ENCODE measurements at regions not wholly inside any gene's neighbourhood (a gene's known extent, or its start where the extent isn't known, plus 50 kb on each side); places are given as distances from the start of the nearest gene placed in this dataset.
"Not testable (repeated sequence)": the region's sequence is repeated elsewhere in the genome, so short reads cannot be mapped to it uniquely, and the experiment has no call there.

DNA sequence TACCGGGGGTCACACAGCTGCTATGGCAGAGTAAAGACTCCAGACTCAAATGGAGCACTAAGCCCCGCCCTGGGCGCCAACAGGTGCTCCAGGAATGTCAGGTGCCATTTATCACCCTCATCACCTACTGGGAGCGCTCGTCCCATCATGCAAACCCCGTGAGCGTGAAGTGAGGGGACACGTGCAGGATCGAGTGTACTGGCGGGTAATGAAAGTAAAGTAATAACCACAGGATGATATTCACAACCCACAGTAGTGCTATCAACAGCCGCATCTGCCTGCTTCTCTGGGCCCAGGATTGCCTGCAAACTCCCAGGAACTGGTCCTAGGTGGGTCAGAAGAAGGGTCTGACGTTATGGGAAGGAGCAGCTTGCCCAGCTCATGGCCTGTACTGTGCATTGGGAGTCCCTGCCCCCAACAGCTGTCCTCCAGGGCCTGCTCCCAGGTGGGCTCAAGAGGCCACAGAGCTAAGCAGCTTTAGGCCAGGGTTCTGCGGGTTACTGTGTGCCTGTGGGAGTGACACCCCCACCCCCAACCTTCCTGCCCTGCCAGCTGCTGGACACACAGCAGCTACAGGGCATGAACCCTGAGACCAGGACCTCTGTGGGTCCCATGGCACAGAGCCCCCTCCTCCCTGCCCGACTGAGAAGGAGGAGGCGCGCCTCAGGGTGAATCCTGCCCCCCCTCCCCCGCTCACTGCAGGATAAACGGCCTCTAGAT, 120.5 kb upstream of the SULF2 start:
- no peak for DNase-seq

DNA sequence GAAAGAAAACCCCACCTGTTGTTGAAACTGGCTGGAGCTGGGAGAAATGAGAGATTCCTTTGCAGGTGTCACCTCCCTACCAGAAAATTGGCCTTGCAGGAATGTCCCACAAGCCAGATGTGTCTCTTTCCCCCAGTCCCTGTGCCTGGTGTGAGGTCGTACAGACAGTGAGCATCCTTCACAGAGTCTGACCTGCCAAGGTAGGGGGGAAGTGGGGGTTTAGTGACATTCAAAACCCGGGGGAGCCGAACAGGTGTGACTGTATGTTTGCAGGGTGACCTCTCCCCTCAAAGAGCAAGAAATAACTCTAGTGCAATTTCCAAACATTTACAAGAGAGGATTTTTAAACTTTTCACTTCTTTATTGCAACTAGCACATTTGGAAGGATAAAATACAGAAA, 117.7 kb upstream of the SULF2 start:
- DNase-seq, result not testable (repeated sequence)

DNA sequence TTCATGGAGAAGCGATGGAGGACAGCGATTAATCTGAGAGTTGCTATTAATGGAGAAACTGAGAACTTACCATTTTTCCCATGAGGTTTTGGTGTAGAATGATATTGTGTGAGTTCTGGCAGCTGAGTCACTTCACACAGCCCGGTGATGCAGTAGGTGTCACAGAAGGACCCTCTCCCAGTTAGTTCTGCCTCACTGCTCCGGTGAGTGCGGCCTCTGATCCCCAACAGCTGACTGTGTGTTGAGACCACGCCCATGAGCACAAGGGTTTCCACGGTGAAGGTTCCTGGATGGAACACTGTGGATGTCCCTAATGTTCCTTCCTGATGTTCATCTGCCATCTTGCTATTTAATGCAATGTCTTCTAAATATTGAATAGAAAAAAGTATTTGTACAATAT, 114.0 kb upstream of the SULF2 start:
- DNase-seq, result not testable (repeated sequence)

DNA sequence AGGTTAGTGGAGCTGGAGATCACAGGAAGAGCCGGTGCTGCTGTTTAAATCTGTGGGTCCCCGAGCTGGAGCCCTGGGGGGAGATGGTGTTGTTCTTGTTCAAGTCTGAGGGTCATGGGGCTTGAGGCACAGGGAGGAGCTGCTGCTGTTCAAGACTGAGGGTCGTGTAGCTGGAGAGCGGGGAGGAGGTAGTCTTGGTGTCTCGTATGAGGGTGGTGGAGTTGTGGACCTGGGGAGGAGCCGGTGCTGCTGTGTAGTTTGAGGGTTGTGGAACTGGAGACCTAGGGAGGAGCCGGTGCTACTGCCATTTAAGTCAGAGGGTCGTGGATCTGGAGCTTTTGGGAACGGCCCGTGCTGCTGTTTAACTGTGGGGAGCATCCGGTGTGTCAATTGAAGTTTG, 112.2 kb upstream of the SULF2 start:
- no peak for DNase-seq

DNA sequence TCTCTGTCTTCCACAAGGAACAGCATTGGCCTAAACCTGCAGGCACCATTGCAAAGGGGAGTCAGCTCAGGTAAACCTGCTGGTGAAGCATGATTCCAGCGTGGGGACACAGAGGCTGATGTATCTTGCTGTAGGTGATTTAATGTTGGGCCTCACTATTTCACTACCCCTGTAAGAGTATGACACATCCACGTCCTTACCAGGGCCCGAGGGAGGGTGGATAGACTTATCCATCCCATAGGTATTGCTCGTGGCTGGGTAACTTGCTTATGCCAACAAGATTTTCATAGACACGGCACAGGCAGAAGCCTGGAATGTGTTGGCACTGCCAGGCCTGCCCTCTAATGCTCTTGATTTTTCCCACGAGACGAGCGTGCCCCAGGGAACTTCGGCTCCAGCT, 107.4 kb upstream of the SULF2 start:
- DNase-seq, result not testable (repeated sequence)

DNA sequence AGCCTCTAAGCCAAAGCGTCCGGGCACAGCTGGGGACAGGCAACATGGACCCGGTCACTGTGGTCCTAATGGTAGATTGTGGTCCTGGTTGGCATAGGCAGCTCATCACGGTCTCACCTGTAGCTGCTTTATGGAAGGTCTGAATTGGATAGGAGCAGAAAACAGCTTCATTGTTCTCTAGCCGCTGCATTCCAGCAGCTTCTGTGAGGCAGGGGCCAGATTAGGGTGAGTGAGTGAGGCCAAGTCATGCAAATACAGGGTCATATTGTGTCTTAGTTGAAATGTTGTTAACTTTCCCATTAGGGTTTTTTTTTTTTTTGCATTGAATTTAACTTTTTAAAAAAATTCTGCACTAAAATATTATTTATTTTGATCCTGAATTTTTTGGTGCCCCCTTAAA, 105.4 kb upstream of the SULF2 start:
- DNase-seq, result not testable (repeated sequence)

DNA sequence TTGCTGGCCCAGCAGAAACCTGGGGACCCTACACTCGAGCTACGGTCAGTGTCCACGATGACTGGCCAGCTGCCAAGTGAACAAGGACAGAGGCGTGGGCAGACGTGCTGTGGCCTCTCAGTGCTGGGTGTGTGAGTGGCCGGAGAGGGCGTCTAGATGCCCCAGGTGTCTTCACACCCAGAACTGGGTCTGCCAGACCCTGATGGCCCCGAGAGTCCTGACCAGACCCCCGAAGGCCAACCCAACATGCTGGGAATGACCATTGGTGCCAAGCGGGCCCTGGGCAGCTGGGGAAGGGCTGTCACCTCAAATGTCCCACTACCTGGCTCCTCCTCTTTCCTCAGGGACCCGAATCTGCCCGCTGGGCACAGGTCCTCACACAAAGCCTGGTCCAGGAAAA, 104.5 kb upstream of the SULF2 start:
- not testable (repeated sequence) for DNase-seq

DNA sequence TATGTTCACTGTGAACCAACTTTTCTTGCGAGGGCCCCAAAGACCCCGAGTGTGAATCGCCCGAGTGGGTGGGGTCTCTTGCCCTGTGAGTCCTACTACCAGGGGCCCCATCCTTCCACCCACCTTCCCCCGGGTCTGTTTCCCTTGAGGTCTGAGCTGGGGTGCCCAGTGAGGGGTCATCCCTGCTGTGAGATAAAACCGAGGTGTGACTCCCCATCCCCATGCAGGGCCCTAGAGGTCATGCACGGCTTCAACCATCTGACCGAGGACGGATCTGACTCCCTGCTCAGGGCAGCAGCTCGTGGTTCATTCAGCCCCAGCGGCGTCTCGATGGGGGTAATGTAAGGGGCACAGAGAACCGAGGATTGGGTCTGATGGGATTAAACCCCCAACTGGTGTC, 103.1 kb upstream of the SULF2 start:
- no peak for DNase-seq

DNA sequence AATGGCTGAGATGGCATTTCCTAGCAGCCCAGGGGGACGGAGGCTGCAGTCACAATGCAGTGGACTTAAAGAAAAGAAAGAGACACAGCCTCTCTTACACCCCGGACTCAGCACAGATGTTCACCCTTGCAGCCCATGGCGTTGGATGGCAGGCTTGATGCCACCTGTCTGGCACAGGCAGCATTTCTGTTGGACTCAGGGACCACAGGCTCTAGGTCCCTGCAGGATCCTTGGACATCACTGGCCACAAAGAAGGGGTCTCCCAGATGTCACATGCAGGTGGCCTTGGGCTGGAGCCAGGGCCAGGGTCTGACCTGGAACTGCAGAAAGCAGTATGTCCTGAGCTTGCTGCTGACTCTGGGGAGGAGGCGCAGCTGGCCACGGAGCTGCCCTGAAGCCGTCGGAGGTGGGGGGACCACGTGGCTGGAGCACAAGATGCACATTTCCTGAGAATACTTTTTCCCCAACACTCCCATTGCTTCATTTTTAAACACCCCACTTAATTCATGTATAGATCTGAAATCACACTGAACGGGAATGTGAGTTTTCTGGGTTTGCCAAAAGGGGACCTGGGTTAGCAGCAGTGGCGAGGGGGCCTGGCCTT, 102.3 kb upstream of the SULF2 start:
- no peak for DNase-seq

DNA sequence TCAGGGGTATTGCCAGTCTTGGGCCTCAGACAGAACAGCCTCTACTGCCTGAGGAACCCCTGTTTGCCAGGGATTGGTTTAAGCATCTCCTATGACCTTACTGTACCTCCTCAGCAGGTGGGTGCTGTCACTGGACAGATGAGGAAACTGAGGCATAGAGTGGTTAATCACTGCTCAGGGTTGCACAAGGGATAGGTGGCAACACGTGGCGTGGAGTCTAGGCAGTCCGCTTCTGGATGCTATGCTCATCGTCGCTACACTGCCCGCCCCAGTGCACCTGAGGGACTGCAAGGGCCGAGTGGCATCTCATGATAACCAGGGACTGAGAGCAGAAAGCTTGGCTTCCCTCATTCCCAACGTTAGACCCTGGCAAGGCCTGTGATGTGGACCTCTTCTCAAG, 101.8 kb upstream of the SULF2 start:
- DNase-seq, result no peak

DNA sequence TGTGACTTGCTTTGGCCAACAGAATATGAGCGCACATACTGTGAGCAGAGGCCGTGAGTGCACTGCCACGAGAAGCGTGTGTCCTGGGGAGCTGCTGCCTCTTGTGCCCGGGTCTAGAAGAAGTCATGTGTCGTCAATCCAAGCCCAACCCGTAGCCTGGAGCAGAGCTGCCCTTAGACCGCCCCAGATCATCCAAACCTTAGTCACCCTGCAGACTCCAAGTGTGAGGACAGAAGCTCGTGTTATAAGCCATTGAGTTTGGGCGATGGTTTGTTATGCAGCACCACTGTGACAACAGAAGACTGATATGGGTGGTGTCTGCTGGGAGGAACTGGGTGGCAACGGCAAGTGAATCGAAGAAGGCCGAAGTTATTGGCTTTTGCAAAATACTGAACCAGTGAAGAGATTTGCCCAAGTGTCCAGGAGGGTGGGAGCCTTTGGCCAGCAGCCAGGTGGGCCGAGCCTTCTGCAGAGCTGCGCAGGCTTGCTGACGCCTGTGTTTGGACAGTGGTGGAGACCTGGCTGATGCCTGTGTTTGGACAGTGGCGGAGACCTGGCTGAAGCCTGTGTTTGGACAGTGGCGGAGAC, 101.3 kb upstream of the SULF2 start:
- no peak for DNase-seq

DNA sequence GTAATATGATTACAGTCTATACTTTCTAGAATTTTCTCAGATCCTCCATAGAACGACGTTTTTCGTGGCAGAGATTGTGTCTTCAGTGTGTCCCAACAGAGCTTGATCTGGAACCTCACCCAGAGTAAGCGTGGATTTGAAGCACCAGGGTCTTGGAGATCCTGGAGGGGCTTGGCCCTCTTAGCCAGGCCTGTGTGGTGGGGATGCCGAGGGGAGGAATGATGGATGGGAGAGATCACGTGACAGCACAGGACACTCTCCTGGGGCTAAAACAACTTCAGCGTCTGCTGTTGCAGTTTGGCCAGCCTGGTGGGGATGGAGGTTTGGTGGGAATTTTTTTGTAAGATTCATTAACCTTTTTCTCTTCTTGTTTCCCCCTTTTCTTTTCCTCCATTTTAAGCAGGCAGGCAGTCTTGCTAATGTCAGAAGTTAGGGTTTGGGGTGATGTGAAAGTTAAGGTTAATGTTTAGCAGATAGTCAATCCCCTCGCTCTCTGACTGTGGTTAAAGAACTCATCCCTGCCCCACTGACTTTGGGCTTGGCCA, 100.7 kb upstream of the SULF2 start:
- no peak for DNase-seq

DNA sequence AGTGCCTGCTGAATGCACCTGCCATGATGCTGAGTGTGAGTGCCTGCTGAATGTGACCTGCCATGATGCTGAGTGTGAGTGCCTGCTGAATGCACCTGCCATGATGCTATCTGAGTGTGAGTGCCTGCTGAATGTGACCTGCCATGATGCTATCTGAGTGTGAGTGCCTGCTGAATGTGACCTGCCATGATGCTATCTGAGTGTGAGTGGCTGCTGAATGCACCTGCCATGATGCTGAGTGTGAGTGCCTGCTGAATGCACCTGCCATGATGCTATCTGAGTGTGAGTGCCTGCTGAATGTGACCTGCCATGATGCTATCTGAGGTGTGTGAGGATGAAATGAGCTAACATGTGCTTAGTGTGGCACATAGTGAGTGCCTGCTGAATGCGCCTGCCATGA, 98.7 kb upstream of the SULF2 start:
- not testable (repeated sequence) for DNase-seq

DNA sequence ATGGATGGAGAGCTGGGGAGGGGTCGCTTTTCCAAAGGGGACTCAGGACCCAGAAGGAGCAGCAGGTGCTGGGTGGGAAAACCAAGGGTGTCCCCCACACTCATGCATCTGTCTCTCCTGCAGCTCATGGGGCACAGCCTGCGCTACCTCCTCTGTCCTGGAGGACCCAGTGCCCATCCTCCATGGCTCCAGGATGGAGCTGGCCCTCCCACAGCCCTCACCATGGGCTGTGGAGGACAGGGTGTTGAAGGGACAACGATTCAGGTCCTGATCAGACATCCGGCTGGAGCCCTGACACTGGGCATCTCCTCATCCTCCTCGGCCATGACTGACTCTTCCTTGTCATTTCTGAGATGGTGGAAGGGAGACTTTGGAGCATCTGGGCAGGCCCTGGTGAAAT, 97.9 kb upstream of the SULF2 start:
- no peak for DNase-seq

DNA sequence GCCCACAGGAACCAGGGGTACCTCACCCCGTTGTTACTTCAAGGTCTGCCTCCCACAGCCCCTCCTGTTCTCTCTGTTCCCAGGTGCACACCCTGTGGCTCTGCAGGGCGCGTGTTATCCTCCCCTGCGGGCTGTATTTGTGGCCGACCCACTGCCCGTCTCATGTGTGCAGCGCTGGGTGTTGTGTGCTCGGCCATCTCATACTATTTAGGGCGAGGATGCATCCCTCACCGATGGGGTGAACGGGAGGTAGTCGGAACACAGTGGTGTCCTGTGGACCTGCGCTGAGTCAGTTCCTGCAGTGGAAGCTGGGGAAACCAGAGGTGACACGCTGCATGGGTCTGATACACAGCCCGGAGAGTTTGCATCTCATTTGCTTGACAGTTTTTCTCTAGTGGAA, 94.5 kb upstream of the SULF2 start:
- no peak for DNase-seq

DNA sequence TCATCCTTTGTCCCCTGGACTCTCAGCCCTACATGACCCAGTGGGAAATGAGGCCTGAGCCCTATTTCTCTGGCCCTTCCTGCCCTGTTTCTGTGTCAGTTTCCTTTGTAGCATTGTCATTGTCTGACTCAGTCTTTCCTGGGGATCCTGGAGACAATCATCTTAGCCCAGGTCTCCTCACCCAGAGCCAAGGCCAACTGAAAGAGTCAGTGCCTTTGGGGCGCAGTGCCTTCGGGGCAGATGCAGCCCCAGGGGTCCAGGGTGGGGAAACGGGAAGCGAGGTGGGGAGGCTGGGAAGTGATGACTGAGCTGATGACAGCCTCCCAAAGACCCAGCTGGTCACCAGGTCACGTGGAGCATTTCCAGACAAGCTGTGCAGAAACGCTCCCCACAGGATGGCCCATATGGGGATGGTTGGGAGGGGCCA, 93.3 kb upstream of the SULF2 start:
- no peak for DNase-seq

DNA sequence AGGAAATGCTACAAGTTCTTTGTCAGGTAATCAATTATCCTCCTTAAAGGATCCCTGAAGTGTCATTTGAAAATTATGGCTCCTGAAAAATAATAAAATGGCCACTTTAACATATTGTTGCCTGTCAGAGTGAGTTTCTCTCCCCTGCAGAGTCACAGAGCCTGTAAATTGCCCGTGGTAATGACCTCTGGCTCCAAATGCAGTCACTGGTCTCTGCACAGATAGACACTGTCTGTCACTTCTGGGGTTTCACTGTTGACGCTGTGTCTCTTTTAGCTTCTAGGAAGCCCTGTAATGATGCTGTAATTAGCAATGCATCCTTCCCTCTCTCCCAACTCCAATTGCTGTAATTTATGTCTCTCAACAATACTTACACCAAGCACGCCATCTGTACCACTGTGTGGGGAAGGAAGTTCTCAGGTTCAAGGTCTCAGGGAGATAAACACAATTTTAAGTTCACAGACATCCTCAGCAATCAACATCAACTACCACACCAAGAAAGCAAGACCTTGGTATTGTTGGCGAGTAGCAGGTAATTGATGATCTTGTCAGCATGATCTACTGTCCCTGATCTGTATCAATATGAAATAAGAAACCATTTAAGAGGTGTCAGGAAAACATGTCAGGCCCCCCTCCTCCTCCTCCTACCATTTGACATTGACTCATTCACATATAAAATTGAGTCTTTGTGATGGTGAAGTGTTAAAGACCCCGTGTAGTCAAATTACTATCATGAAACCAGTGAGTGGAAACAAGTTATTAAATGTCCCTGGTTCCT, 91.2 kb upstream of the SULF2 start:
- no peak for DNase-seq

DNA sequence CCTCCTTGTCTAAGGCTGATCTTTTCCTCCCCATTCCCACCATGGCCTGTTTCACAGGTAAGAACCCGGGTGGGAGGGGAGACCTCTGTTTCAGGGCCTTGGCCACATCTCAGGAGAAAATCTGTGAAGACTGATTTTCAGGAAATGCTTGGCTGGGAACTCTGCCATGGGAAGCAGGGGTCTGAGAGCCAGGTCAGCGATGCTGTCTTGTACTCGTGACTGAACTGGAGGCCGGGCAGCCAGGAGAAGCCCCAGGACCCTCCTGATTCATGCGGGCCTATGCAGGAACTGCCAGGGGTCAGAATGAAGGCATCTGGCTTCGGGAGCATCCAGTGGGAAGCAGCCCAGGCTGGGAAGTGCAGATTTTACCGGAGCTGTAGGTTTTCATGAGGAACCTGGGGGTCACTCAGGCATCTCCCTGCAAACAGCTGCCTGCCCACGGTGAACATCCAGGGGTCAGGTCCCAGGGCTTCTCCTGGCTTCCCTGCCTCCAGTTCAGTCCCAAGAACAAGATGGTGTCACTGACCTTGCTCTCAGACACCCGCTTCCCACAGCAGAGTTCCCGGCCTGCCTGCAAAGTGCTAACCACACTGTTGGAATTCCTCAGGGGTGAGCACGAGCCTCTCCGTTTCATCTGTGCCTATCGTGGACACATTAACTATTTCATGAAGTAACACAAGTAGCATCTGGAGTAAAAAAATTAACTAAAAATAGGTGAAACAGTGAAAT, 90.2 kb upstream of the SULF2 start:
- no peak for DNase-seq

DNA sequence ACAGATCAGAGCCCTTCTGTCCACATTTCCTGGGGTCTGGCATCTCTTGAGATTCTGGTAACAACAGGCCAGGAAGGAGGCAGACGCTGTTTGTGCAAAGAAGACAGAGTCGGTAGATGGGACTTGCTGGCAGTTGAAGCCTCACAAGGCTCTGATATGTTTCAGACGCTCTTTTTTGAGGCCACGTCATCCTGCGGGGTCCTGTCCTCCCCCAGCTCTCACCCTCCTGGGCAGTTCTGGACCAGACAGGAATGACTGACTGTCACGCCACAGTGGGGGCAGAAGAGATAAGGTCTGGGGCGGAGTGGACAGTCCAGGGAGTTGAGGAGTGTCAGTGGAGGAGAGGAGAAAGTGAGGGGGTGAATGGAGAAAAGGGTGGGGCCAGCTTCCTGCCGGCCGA, 87.1 kb upstream of the SULF2 start:
- DNase-seq, result no peak

DNA sequence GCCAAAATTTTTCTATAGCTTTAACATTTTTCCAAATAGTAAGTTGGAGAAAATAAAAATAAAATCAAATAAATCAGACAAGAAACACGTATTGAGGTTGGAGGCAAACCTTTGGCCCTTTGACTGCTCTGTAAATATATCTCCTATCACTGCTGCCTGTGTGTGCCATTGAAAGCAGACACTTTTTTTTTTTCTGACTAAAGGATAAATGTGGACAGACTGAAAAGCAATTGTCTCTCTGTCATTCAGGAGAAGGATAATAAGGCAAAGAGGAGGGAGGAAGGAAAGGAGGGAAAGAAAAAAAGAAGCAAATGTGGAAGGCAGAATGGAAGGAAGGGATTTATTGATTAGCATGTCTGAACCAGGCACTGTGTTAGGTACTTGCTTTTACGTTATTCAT, 85.2 kb upstream of the SULF2 start:
- no peak for DNase-seq

DNA sequence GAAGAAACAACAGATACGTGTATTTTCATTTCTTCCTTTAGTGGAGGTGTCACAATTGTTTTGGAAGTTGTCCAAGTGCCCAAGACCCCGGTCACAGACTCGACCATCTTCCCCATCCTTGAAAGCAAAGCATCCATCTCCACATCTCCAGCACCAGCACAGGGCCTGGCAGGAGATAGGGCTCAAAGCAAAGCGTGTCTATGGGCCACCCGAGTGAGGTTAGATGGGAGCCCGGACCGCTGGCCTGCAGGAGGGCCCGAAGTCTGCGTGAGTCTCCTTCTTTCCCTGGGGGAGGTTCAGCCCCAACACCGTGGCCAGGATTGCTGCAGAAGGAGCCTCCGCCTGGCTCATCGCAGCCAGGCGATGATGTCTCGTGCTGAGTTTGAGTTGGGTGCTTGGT, 83.5 kb upstream of the SULF2 start:
- DNase-seq, result no peak

DNA sequence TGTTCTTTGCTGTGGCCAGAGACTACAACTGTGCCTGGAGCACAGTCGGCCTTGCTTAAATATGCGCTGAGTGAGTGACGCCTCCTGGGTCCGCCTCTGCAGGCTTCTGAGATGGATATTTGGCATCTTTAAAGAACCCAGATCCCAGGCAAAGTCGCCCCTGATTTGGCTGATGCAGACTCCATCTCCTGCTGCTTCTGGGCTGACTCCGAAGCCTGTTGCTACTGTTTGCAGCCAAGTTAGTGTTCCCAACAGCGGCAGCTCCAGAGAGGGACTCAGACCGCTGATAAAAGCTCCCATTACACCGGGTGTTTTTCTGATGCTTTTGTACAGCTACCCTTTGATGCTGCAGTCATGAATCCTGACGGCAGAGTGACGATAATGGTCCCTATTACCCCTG, 83.0 kb upstream of the SULF2 start:
- DNase-seq, result no peak

DNA sequence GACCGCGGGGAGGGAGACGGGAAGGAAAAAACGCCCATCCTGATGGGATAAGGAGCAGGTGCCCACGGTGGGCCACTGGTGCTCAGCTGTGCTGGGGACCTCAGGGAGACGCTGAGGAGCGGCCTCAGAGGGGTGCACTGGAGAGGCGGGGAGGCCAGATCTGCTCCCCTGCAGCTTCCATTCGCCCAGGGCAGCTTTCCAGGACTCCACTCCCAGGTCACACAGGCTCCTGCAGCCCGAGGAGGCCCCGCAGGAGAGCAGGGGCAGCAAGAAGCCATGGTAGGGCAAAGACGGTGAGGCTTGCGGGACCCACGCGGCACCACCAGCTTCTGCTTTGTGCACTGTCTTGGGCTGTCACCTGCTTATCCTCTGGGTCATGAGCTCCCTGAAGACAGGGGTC, 82.5 kb upstream of the SULF2 start:
- no peak for DNase-seq
